GM19452 (cell line): ENCODE measurements at regions not wholly inside any gene's neighbourhood (a gene's known extent, or its start where the extent isn't known, plus 50 kb on each side); places are given as distances from the start of the nearest gene placed in this dataset.
"Not testable (repeated sequence)": the region's sequence is repeated elsewhere in the genome, so short reads cannot be mapped to it uniquely, and the experiment has no call there.

Source experiments
- ATAC-seq: cut with Tn5 transposase; IDR thresholded peaks from one replicate; pipeline ENCODE4 v1.9.1; 2021; ENCODE audit not compliant: unreplicated experiment

- ATAC-seq: no peak
These were observed 222.3 kb upstream of the TMEM229A start for GRCh38 chr7:124255041-124255655.

DNA sequence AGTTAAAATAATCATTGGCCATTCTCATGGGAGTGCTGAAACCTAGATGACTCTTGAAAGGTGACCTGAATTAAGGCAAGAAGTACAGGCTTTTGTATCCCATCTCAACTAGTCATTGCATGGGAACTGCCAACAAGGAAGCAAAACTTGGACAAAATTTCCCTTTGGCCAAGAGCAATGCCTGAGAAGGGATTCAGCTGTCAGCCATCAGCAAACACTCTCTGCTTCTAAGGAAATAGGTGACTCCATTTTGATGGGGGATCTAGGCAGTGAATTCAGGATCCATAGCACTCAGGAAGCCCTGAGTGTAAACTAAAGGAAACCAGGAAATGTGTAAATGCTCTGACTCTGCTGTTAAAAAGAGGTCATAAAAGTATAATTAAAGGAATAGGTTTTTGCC is 221.5 kb upstream of the TMEM229A start:
- no peak for ATAC-seq

GRCh38 chr7:124251636-124252035 is 218.8 kb upstream of the TMEM229A start:
- ATAC-seq: no peak

DNA sequence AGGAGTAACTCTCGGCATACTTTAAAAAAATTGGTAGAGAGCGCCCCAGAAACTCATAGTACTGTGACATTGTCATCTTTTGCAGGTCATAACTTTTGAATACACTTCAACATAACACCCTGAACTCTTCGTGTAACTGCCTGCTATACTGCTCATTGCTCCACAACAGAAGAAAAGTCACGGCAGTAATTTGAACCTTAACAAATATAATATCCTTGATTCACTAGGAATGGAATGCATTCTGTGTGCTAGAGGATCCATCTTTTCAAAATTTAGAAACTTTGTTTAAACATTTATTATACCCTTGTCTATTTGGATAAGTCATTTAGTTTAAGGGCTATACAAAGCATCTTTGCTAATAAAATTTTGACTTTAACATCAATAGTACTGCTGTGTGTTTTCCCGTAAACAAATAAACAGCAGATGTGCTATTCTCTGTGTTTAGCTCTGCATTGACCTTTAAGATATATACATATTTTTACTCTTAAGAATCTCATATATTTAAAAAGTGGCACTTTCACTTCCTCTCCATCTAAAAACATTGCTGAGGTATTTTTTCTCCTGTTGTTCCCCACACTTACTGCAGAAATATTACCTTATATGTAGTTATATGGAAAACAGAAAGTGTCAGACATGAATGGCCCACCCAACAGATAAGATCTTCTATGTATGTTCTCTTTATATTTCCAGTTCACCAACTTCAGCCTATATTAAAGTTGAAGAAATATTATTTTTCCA is 217.6 kb upstream of the TMEM229A start:
- no peak for ATAC-seq

DNA sequence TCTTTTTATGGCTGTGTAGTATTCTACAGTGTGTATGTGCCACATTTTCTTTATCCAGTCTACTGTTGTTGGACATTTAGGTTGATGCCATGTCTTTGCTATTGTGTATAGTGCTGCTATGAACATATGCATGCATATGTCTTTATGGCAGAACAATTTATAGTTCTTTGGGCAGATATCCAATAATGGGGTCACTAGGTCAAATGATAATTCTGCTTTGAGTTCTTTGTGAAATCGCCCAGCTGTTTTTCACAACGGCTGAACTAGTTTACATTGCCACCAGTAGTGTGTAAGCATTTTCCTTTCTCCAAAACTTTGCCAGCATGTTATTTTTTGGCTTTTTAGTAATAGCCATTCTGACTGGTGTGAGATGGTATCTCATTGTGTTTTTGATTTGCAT is 214.8 kb upstream of the TMEM229A start:
- no peak for ATAC-seq

GRCh38 chr7:124246262-124246863 is 213.5 kb upstream of the TMEM229A start:
- no peak for ATAC-seq

DNA sequence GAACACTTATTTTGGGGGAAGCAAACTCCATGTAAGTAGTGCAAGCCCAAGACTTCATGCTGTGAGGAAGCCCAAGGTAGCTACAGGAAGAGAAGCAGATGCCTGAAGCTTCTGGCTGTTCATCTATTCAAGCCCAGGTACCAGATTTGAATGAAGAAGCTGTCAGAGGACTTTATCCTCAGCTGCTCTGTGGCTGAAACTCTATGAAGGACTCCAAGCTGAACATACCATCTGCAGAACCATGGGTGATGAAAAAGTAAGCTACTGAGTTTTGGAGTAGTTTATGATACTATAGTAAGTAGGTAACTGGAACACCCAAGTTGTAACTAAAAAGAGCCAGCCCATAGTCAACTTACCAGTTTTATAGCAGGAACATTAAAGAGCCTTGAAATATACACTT is 211.6 kb upstream of the TMEM229A start:
- not testable (repeated sequence) for ATAC-seq

DNA sequence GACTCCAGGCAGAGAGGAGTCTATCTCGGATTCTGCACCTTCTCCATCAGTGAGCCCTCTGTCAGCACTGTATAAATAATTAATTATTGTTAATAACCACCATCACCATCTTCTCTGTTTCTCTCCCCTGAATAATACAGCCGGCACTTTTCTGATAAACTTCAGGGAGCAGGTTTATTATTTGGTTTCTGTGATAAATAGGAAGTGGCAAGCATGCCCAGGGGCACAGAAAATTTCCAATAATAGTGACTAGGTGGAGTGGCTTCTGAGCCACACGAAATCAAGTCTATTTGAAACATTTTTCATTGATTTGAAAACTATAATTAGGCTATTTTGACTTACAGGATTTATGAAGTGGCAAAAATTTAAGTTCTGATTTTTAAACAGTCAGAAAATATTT is 186.8 kb upstream of the TMEM229A start:
- ATAC-seq: no peak

GRCh38 chr7:124208642-124209041 is 175.8 kb upstream of the TMEM229A start:
- ATAC-seq: no peak

DNA sequence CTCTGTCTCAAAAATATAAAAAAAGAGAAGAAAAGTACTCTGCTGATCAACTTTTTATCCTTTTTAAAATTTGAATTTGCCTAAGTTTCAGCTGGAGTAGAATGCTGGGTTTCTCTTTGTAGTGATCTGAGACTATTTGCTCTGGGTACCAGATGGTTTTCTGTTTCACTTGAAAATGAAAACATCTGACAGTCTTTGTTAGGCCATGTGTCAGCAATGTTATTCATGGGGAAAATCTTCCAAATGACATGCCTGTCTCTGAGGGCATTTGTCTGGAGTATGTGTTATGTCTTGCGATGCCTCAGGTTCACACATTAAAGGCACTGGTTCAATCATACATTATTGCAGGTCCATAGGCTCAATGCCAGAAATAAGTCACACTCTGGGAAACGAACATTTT is 175.3 kb upstream of the TMEM229A start:
- no peak for ATAC-seq

- no peak for ATAC-seq
These were observed 172.7 kb upstream of the TMEM229A start for GRCh38 chr7:124205526-124205925.

- no peak for ATAC-seq
These were observed 169.7 kb upstream of the TMEM229A start for GRCh38 chr7:124202546-124202945.

GRCh38 chr7:124201768-124202349 is 169.0 kb upstream of the TMEM229A start:
- ATAC-seq: no peak

DNA sequence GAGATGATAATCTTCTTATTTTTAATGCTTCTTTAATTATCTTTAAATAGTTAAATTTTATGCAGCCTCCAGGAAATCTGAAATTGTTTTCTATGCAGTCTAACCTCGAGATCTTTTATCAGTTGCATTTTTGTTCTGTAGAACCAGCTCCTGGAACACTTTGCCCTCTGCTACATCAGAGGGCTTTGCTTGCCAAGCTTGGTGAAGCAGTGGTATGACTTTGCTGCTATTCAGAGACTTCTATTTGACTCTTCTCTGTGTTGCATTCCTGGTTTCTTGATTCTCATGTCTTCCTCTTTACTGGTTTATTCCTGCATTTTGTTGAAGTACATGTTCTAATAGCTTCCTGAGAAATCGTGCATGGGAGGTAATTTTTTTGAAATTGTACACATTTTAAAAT is 163.7 kb upstream of the TMEM229A start:
- no peak for ATAC-seq

DNA sequence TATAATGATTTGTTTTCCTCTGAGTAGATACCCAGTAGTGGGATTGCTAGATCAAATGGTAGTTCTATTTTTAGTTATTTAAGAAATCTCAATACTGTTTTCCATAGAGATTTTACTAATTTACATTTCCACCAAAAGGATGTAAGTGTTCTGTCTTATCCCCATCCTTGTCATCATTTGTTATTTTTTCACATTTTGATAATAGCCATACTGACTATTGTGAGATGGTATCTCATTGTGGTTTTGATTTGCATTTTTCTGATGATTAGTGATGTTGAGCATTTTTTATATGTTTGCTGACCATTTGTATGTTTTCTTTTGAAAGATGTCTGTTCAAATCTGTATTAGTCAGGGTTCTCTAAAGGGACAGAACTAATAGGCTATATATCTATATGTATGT is 160.0 kb upstream of the TMEM229A start:
- ATAC-seq: no peak

DNA sequence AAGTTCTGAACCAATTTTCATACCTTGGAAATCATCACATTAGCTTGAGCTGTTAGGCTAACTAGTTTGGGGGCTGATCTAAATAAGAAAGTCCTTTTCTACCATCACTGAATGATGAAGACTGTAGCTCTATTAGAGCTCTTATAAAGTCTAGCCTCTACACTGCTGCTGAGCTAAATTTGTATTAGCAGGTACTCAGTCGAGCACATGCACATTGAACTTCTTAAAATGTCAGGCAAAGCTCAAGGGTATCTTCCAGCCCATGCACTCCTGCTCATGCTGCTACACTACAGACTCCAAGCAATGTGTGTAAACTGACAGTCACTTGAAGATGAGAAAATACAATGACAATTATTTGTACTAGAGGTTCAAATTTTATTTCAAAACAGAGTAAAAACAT is 158.8 kb upstream of the TMEM229A start:
- ATAC-seq: no peak

GRCh38 chr7:124191030-124191429 is 158.2 kb upstream of the TMEM229A start:
- no peak for ATAC-seq

DNA sequence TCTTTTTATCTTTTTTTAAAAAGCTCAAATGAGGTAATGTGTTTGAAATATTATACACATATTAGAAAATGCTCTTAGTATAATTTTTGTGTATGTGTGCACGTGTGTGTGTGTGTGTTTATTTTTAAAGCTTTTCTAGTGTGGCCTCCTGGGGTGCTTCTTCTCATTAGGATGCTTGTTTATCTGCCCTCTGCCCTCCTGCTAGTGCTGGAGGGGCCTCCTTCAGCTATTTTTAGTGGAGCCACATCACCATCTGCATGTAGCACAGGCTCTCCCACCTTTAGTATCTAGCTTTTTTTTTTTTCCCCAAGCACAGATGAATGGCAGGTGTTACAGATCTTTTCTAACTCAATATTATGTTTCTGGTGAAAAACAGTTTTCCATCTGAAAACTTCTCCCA is 155.7 kb upstream of the TMEM229A start:
- no peak for ATAC-seq

DNA sequence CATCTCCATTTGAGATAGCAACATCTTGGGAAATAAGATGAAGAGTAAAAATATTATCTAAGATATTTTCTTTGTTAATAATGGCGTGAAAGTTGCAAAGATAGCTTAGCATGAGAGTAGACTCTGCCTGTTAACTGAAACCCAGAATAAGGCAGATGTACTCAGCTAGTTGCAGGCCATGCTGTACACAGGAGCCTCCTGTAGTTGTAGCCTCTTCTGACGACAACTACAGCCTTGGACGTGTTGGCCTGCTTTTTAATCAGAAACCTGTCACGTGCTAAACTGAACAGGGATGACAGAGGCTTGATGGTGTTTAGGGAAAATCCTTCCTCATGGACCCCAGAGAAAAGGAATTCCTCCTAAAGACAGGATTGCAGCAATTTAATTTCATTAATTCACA is 155.1 kb upstream of the TMEM229A start:
- no peak for ATAC-seq

DNA sequence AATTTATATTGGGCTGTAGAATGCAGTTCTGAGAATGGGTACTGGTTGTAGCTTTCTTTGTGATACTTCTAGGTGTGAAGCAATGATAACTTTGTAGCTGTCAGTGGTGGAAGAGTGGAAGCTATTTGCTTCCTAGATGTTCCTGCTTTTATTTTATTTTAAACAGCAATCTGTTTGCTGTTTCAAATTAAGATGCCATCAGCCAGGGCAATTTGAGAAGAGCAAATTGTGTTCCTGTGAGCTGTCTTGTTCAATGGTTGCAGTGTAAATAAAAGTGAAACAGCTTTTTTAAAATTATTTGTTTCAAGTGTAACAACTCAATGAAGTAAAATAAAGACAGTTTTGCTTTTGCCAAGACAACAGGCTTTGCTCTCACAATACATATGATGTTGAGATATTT is 150.8 kb upstream of the TMEM229A start:
- ATAC-seq: no peak

- ATAC-seq: no peak
These were observed 146.8 kb upstream of the TMEM229A start for GRCh38 chr7:124179641-124180040.

DNA sequence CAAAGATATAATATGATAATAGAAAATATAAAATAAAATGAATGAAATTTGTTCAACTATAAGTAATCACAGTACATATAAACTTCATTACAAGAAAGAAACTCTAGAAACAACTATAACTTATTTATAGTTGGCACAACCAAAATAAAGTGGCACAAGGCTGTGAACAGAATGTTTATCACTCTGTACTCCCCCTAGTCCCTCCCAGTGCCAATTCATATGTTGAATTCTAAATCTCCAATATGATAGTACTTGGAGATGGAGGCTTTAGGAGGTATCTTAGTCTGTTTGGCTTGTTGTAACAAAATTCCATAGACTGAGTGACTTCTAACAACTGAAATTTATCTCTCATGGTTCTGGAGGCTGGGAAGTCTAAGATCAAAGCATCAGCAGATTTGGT is 145.0 kb upstream of the TMEM229A start:
- no peak for ATAC-seq
